NCI-H774 (cell line): ENCODE measurements at regions not wholly inside any gene's neighbourhood (a gene's known extent, or its start where the extent isn't known, plus 50 kb on each side); places are given as distances from the start of the nearest gene placed in this dataset.

Experiments
- DNase-seq: peaks from one replicate; lab custom pipeline; 2025; lab: John Stamatoyannopoulos, UW

DNA sequence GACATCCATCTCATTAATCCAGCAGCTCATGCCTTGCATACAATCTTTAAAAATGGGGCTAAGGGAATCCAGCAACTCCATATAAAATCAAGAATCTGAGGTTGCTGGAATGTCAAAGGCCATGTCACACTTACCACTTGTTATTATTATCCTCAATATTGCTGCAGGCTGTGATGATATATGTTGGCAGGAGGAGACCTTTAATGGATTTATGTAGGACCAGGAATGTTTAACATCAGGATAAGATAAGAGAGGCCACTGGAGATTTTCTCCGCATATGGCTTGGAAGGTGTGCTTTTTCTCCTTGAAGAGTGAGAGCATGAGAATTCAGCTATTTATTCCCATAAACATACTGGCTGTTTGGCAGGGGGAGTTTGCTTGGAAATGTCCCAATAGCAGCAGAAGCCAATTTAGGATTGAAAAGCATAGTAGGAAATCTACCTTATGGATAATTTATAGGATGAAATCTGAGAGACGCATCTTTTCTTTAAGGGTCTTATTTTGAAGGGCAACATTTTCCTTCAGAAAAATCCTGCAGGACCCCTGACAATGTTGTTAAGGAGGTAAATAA, 481.4 kb downstream of the AGTPBP1 start:
- DNase-seq = no peak

DNA sequence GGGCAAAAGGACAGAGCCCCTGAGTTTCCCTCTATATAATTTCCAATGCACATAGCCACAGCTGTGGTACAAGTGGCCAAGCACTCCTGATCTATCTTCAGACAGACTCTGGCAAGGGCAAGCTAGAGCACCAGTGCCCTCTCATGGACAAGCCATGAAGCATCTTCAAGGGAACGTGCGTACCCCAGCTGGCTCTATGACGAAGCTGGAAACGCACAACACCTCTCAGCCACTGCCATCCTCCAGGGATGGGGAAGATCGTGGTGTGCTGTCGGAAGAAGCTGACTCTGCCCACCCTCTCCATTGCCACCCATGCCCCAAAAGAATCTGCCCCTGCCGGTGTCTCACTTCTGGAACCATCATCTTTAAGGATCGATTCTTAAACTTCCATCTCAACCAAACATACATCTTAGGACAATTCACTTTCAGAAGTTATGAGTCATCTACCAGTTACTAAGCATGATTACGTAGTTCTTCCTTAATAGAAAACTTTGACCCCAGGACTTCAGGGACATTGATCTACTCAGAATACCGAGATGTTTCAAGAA, 482.9 kb downstream of the AGTPBP1 start:
- no peak for DNase-seq

DNA sequence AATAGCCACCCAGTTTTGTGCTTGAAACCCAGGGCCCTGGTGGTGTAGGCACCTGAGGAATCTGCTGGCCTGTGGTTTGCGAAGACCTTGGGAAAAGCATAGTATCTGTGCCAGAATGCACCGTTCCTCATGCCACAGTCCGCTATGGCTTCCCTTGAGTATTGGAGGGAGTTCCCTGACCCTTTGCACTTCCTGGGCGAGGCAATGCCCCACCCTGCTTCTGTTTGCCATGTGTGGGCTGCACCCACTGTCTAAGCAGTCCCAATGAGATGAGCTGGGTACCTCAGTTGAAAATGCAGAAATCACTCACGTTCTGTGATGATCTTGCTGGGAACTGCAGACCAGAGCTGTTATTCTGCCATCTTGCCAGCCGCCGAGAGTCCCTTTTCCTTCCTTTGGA, 483.5 kb downstream of the AGTPBP1 start:
- no peak for DNase-seq

DNA sequence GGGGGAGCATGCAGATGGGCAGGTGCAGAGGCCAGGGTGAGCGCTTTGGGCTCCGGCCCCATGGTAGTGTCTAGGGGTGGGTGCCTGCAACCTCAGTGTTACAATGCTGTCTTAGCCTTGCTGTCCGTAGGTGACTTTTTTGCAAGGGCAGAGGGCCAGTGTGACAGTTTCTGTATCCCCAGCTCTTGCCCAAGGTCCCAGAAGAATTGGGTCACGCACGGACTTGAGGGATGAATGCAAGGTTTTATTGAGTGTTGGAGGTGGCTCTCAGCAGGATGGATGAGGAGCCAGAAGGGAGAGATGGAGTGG, 492.5 kb downstream of the AGTPBP1 start:
- DNase-seq = no peak

DNA sequence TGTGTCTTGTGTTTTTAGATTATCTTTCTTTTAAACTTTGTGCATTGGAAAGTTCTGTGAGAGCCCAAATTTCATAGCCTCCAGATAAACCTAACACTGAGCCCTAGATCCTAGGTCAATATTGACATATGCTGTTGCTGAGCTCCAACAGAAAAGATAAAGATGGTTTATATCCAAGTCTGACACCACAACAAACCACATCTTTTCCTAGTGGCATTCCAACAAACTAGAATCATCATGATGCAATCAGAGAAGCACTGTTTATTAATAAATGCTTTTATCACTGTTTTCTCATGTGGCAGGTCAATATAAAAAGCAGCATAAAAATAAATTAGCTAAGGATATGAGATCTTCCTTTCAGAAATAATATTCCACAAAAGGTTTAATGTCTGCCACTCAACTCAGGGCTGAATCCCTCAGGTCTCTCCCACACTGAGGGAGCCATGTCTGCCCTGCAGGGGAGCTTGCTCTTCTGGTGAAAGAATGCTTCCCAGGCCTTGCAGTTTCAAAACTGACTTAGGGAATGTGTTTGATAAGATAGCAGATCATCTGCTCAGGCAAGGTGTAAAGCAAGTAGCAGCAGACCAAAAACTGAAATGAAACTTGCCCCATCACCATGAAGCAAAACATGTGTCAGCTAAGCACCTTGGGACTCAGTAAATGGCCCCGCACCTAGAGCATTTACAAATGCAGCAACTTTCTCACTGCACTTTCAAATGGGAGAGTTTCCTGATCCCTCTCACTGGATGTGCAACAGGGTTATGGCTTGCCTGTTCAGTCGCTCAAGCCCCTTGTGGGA, 493.0 kb downstream of the AGTPBP1 start:
- DNase-seq = no peak

DNA sequence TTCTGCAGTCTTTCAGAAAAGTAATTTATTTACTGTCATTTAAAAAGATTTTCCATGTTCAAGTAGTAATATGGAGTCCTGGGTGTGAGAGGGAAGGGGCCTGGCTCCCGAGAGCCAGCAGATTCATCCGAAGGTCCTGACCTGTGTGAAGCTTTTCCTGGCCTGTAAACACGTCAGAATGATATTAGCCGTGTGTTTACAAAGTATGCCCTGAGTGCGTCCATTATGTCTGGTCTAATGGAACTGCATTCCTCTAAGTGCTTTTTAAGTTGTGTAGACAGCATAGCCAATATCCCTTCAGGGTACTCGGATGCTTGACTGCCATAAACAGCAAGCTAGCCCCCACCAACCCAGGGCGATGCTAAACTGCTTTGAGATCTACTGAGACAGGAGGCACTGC, 495.2 kb downstream of the AGTPBP1 start:
- DNase-seq = no peak

DNA sequence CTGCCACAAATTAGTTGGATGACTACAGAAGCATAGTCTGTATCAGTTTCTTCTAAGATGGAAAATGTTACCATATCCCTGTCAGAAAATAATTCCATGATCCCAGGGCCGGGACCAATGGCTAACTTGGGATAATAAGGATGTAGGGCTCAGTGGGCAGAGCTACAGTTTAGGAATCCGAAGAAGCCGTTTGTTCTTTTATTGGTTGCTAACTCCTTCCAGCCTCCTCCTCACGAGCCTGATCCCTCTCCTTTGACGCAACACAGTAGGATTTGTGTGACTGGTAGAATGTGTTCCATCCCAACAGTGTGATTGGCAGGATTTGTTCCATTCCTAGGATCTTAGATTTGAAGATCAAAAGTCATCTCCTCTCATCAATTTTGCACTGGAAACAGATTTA, 496.9 kb downstream of the AGTPBP1 start:
- no peak for DNase-seq

DNA sequence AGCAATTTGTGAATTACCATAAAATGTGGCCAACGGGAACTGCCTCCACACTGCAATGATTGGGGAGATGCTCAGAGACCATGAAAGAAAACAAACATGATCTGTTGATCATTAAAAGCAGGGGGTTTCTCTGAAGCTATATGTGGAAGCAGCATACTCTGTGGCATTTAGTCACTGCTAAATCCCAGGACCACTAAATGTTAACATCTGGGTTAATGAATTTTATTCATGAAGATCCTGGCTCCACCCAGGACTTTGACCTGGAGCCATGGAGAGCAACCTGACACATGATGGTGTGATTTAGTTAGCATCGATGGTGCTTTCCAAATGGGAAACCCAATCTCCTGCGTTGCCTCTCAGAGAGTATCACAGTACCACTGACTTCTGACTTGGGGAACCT, 497.8 kb downstream of the AGTPBP1 start:
- no peak for DNase-seq

DNA sequence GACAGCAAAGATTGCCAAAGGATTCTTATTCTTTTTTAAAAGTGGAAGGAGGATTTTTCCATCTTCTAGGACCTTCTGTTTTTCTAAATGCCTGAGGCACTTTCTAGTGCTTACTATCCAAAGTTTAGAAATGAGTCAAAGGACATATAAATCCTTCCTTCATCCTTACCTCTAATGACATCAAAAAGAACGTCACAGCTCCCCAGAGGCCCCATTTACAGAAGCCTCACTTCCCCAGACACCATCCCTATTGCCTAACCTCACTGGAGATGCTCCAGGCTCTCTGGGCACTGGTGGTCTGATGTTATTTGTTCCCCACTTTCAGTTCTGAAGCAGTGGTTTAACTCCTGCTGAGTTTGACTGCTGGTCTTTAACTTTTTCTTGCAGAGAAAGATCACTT, 504.3 kb downstream of the AGTPBP1 start:
- DNase-seq = no peak

DNA sequence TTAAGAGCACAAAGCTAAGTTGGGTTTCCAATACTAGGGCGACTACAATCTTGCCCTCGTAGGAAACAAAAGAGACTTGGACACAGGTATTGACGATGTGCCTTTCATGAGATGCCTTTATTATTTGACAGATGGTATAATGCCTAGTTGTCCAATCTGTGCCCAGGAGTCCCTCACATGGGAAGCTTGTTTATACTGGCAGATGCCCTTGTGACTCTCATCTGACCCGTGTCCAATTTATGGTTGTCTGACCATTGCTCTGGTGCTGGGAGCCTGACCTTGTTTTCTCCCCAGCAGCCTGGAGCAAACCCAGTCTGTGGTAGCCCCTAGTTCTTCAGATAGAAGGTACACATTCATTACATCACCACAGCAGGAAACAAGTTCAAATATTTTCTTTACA, 511.7 kb downstream of the AGTPBP1 start:
- no peak for DNase-seq

DNA sequence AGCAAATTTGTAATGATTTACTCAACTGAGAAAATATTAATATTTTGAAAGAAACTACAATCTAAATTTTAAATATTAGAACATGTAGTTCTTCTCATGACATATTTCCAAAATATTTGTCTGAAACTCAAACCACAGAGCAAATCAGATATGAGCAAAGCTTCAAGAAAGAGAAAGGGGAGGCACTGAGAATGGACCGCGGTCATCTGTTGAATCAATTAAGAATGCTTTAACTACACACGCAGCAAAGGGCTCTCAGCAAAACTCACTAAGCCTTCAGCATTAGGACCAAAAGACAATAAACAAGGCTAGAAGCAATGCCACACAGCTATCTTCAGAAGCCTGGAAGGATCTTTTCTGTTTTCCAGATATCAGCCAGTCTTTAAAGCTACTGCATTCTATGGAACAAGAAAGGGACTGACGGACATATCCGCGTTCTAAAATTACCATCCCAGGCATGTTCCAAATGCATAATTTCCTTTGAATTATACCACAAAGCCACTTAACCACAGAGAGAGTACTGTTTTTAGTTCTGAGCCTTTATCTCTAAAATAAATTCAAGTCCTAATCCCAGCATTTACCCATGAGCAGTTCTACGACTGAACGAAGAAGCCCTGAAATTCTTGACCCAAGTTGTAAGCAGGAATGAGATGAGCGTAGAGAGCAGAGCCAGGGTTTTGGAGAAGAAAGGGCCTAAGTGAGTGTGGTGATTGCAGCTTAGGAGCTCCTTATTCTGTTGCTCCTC, 513.5 kb downstream of the AGTPBP1 start:
- no peak for DNase-seq

DNA sequence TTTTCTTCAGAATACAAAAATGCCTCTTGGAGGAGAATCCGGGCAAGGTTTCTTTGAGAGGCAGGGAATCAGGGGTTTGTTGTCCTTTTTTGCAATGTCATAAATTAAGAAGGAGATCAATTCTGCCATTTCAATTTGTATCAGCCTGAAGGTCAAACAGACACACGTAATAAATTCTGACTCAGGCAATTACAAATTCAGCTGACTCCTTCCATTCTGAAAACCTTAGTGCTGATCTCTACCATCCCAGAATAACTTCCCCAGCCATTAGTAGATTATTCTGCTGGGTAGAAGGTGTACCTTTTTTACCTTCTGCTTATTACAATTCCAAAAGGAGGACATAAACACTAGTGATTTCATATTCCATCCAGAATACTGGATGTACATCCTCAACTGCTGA, 516.6 kb downstream of the AGTPBP1 start:
- DNase-seq = no peak

DNA sequence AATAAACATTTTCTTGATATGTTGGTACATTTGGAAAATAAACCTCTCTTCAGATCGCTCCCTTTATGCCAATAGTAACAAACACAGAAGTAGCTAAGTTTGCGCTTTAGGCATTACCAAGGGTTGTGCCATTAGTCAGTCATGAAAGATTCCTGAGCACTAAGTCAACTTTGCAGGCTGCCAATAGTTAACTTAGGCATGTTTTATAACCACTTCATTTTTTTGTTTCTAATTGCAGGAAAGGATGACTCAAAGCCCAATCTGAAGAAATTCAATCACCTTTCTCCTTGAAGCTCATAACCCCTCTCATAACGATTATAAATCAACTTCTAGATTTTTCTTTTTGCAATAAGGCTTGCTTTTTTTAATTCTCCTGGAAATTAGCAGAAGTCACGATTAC, 517.0 kb downstream of the AGTPBP1 start:
- no peak for DNase-seq

DNA sequence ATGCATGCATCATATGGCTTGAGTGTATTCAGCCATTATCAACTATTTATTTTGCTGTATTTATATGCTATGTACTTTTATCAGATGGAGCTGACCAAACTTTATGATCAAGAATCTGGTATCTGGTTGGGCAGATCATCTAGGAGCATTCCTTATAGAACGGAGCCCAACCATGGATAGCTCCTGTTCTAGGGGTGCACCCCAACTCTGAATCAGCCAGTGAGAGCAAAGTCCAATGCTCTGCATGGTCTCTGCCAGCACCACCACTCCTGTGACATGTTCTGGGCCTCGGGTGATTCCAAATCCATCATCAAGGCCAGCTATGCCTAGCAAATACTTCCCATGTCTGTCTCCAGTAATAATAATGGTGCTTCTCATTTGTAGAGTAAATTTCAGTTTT, 517.5 kb downstream of the AGTPBP1 start:
- no peak for DNase-seq

DNA sequence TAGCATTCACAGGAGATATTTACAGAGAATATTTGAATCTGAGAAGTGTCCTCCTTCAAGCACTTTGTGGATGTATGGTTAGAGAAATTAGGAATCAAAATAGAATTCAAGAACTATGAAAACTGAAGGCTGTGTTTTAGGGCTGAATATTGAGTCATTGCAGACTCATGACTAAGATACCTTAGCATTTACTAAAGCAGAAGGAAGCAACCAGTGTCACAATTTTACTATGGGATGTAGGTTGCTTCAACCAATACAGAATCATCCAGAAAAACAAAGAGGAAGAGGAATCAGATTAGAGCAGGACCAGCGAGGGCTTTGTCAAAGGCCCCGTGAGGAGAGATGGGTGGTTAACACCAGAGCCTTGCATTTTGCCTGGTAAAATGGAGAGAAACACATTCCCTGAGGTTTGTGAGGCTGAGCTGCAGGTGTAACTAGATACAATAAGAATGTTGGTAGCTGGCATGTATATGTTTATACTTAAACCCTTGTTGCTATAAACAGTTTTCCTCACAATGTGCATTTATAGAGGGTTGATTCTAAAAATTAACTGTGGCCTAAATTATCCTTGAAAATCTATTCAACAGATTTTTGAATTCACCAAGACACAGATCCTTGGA, 518.1 kb downstream of the AGTPBP1 start:
- no peak for DNase-seq

DNA sequence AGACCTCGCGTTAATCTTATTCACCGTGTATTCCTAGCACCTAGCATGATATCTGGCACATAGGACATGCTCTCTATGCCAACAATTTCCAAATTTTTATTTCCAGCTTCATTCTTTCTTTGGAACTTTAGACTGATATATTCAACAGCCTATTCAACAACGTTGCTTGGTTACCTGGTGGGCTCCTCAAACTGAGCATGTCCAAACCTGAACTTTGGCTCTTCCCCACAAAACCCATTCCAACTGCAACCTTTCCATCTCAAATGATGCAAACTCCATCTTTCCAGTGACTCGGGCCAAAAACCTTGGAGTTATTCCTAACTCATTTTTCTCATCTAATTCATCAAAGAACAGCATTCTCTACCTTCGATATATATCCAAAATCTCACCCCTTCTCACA, 525.2 kb downstream of the AGTPBP1 start:
- DNase-seq = no peak

DNA sequence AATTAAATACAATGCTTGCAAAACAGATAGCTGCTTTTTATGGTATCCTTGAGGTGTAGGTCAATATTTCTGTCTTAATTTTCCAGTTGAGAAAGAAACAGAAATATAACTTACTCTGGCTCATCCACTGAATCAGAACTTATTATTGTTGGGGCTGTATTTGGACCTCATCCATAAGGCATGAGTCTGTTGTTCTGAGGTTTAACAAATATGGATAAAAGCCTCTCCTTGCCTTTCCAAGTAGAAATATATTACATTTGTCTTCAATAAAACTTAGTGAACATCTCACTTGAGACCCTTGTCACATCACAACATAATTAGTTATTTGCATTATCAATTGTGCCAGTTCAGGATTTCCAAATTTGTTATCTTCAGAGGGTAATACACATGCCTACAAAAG, 525.8 kb downstream of the AGTPBP1 start:
- DNase-seq = no peak

DNA sequence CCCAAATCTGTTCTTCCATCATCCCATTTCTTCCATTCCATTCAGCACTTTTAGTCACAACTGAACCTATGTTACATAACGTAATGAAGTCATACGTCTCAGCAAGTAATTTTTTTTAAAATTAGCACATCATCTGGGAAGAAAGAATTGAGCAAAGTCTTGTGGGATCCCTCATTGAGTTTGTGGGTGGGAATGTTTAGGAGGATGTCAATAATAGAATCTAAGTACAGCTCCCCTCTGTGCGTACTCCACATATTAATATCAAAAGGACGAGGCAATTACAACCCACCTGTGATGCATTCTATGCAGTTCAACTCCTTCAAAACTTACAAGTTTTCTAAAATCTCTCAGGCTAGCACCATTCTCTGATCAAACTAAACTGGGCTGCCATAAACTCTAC, 526.3 kb downstream of the AGTPBP1 start:
- no peak for DNase-seq

DNA sequence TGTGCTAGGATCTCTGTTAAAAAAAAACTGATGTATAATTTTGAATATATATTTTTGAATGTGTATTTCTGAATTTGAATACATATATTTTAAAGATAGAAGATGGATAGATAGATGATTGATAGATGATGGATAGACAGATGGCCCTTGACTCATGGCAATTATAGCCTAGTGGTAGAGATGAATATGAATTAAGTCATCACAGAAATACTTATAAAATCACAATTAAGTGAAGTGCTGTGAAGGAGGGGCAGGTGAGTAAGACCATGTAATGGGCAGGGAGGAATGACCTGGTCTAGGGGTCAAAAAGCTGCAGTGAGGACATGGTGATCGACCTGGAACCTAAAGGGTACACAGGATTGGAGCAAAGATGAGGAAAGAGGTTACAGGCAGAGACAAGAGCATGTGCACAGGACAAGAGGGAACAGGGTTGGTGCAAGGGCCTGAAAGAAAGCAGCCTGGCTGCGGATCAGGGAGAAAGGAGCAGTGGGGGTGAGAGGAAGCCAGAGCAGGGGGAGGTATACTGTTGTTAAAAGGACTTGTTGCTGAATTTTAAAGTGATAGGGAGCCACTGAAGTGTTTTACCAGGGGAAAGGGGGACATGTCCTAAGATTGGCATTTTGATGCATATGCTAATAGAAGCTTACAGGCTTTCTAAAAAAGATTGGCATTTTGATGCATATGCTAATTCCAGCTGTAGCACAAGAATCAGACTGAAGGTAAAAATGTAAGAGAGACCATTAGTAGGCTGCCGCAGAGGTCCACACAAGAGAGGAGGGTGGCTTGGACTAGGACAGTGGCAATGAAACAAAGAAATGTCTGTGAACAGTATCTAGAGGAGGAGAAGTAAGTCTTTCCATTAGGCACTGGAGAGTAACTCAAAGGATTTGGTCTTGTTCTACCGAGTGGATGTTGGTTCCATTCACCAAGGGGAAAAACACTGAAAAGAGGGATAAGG, 527.8 kb downstream of the AGTPBP1 start:
- DNase-seq = no peak

DNA sequence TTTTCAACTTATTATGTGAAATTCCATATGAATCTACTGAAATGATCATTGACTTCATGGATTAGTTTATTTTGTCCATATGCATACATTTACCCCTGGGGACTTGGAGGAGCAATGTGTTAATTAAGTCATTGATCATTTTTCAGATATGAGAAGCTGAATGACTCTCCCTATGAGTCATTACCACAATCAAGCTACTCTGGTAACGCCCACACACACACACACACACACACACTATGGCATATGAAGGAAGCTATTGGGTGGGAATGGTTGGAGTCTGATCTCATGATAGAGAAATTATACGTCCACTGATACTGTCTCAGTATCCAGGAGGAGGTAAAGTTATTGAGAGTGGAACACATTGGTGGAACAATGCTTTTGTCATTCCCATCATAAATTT, 528.9 kb downstream of the AGTPBP1 start:
- DNase-seq = no peak

DNA sequence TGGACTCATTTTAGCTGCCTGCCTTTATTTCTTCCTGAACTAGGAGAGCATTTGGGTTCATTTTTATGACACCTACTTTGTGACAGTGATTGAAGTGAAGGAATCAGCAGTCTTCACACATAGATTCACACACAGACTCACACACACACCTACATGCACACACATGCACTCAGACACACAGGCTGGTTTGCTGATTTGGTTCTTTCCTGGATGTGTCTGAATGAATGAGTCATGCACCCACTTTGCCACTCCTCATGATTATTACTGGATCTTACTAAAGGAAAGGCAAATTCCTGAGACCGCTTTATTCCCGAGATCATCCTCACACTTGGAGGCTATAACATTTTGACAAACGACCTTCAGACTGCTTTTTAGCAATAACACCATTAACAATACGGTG, 529.5 kb downstream of the AGTPBP1 start:
- DNase-seq = no peak

DNA sequence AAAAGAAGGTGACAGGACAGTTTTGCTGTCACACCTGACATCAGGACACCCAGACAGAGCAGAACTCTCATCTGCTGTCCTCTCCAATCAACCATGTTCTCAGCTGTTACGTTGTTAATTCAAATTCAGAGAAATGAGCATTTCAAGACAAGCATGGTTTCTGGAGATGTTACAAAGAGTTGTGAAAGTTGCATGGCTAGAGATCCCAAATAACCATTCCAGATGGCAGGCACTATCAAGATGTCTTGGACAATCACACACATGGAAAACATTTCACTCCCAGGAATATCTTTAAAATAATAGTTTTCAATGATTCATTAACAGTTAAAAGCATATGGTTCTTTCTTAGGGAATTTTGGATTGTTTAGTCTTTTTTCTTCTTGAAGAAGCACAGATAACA, 533.1 kb downstream of the AGTPBP1 start:
- no peak for DNase-seq
